Keratinocyte (primary cell): ENCODE measurements at regions not wholly inside any gene's neighbourhood (a gene's known extent, or its start where the extent isn't known, plus 50 kb on each side); places are given as distances from the start of the nearest gene placed in this dataset.

Experiments
- DNase-seq: peaks from one replicate; pipeline ENCODE4 v3.0.0-alpha.2; 2011; ENCODE audit warnings: low read depth, missing footprints, low spot score
- FAIRE-seq: peaks from 2 replicates; lab custom pipeline; 2011; peaks lifted over from hg19 to GRCh38; lab: Jason Lieb, UNC
- H2AFZ ChIP-seq: 2 replicates; pipeline ENCODE4 v1.6.0; 2012; ENCODE audit warnings: low read length, control low read depth, inconsistent platforms; ENCODE audit not compliant: control insufficient read depth
- H3K27ac ChIP-seq: 2 replicates; pipeline ENCODE4 v1.5.1; 2011; ENCODE audit warnings: low read length; ENCODE audit not compliant: control insufficient read depth, insufficient read depth
- H3K27me3 ChIP-seq: 3 replicates; pipeline ENCODE4 v1.6.0; 2011; ENCODE audit warnings: low read length; ENCODE audit not compliant: control insufficient read depth, insufficient read depth; ENCODE audit errors: extremely low read depth
- H3K36me3 ChIP-seq, 2 experiments: 2 replicates in 1 of 2; 3 replicates in 1 of 2; pipeline ENCODE4 v1.5.1; 2011; ENCODE audit warnings: low read length in 2 of 2, mild to moderate bottlenecking in 1 of 2; ENCODE audit not compliant: control insufficient read depth in 2 of 2, insufficient read depth in 2 of 2; ENCODE audit errors: extremely low read depth in 1 of 2
- H3K4me1 ChIP-seq: 3 replicates; pipeline ENCODE4 v1.5.1; 2011; ENCODE audit warnings: low read length; ENCODE audit not compliant: control insufficient read depth, insufficient read depth; ENCODE audit errors: extremely low read depth
- H3K4me2 ChIP-seq: 3 replicates; pipeline ENCODE4 v1.6.0; 2011; ENCODE audit warnings: low read depth, low read length; ENCODE audit not compliant: control insufficient read depth, insufficient read depth; ENCODE audit errors: extremely low read depth
- H3K4me3 ChIP-seq, 3 experiments: fragments of 200-600 bp in 1 of 3; sonication (generic) in 1 of 3; 2 replicates in 2 of 3; 3 replicates in 1 of 3; pipeline ENCODE4 v1.5.1; 2011 to 2016; ENCODE audit warnings: low read length in 3 of 3, mild to moderate bottlenecking in 3 of 3, control low read depth in 2 of 3, inconsistent platforms in 1 of 3, low read depth in 1 of 3, mixed read lengths in 1 of 3, mixed run types in 1 of 3, moderate library complexity in 1 of 3; ENCODE audit not compliant: control insufficient read depth in 2 of 3, insufficient read depth in 2 of 3; ENCODE audit errors: extremely low read depth in 1 of 3
- H3K79me2 ChIP-seq: 2 replicates; pipeline ENCODE4 v1.6.0; 2012; ENCODE audit warnings: low read length; ENCODE audit not compliant: control insufficient read depth, insufficient read depth
- H3K9ac ChIP-seq: 3 replicates; pipeline ENCODE4 v1.6.0; 2011; ENCODE audit warnings: low read length; ENCODE audit not compliant: control insufficient read depth, insufficient read depth; ENCODE audit errors: extremely low read depth
- H3K9me1 ChIP-seq: 3 replicates; pipeline ENCODE4 v1.6.0; 2011; ENCODE audit warnings: low read length; ENCODE audit not compliant: control insufficient read depth, insufficient read depth; ENCODE audit errors: extremely low read depth
- H3K9me3 ChIP-seq: 2 replicates; pipeline ENCODE4 v1.5.1; 2012; ENCODE audit warnings: low read depth, low read length; ENCODE audit not compliant: control insufficient read depth
- H4K20me1 ChIP-seq: 3 replicates; pipeline ENCODE4 v1.6.0; 2011; ENCODE audit warnings: low read length; ENCODE audit not compliant: control insufficient read depth, insufficient read depth; ENCODE audit errors: extremely low read depth
- EZH2 ChIP-seq: IDR thresholded peaks from one replicate; pipeline ENCODE4 v1.6.1; 2012; ENCODE audit warnings: inconsistent platforms, mild to moderate bottlenecking, low read length, moderate library complexity
- dilution Hi-C: fragments of 300-500 bp; cut with MboI; formaldehyde crosslinking; loops from one replicate; pipeline ENCODE4 v1.7.0; 2020; ENCODE audit warnings: low sequenced_read_pairs; ENCODE audit not compliant: extremely low pct_ligation_motif_present
- TF ChIP-seq, protein P1 (sequence below), 3 experiments: IDR thresholded peaks in 1 of 3; conservative IDR thresholded peaks in 1 of 3; optimal IDR thresholded peaks in 1 of 3; 2 replicates in 2 of 3; 3 replicates in 1 of 3; pipeline versions ENCODE3 to v1.5.1; 2011; ENCODE audit warnings: low read length in 3 of 3, mild to moderate bottlenecking in 3 of 3, moderate library complexity in 2 of 3, control low read depth in 1 of 3, inconsistent platforms in 1 of 3; ENCODE audit not compliant: insufficient read depth in 2 of 3; ENCODE audit errors: extremely low read depth in 1 of 3

- no peaks in the 10 kb centered on the region for H4K20me1 ChIP-seq
- no peaks in the 10 kb centered on the region for H3K4me1 ChIP-seq
- no peak overlapping the region for H3K4me2 ChIP-seq
- H3K36me3 ChIP-seq, result no peaks in the 10 kb centered on the region
- no peak overlapping the region for H3K27ac ChIP-seq
- dilution Hi-C loops, result no loop called here
- TF ChIP-seq EZH2, result no peak
- TF ChIP-seq, protein P1, sequence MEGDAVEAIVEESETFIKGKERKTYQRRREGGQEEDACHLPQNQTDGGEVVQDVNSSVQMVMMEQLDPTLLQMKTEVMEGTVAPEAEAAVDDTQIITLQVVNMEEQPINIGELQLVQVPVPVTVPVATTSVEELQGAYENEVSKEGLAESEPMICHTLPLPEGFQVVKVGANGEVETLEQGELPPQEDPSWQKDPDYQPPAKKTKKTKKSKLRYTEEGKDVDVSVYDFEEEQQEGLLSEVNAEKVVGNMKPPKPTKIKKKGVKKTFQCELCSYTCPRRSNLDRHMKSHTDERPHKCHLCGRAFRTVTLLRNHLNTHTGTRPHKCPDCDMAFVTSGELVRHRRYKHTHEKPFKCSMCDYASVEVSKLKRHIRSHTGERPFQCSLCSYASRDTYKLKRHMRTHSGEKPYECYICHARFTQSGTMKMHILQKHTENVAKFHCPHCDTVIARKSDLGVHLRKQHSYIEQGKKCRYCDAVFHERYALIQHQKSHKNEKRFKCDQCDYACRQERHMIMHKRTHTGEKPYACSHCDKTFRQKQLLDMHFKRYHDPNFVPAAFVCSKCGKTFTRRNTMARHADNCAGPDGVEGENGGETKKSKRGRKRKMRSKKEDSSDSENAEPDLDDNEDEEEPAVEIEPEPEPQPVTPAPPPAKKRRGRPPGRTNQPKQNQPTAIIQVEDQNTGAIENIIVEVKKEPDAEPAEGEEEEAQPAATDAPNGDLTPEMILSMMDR (optimal IDR thresholded peaks at IDR 0.05 in 1 of 3, IDR thresholded peaks at IDR 0.05 in 1 of 3, conservative IDR thresholded peaks at IDR 0.05 in 1 of 3; ENCODE audit: extremely low read depth in 1 of 3, insufficient read depth in 2 of 3, low read length in 3 of 3), result no peak
- H3K9me1 ChIP-seq, result no peaks in the 10 kb centered on the region
- no peak overlapping the region for H2AFZ ChIP-seq
- H3K4me3 ChIP-seq, result no peak overlapping the region
- H3K79me2 ChIP-seq, result no peaks in the 10 kb centered on the region
- no peaks in the 10 kb centered on the region for H3K27me3 ChIP-seq
- no peak overlapping the region for H3K9ac ChIP-seq
- H3K9me3 ChIP-seq, result no peaks in the 10 kb centered on the region
- DNase-seq (no peak), FAIRE-seq (no peak)
Observed at GRCh38 chr3:7929319-7929889, 572.2 kb upstream of the LMCD1 start.

- TF ChIP-seq, protein P1 (optimal IDR thresholded peaks at IDR 0.05 in 1 of 3, IDR thresholded peaks at IDR 0.05 in 1 of 3, conservative IDR thresholded peaks at IDR 0.05 in 1 of 3; ENCODE audit: extremely low read depth in 1 of 3, insufficient read depth in 2 of 3, low read length in 3 of 3), result no peak
- TF ChIP-seq EZH2, result no peak
- H3K4me1 ChIP-seq, result no peaks in the 10 kb centered on the region
- no peaks in the 10 kb centered on the region for H3K9me1 ChIP-seq
- dilution Hi-C loops, result no loop called here
- H3K36me3 ChIP-seq, result no peaks in the 10 kb centered on the region
- H3K4me2 ChIP-seq, result no peak overlapping the region
- H2AFZ ChIP-seq, result no peak overlapping the region
- no peaks in the 10 kb centered on the region for H3K9me3 ChIP-seq
- no peak overlapping the region for H3K27ac ChIP-seq
- H3K27me3 ChIP-seq, result no peaks in the 10 kb centered on the region
- H4K20me1 ChIP-seq, result no peaks in the 10 kb centered on the region
- FAIRE-seq (no peak), DNase-seq (no peak)
- H3K9ac ChIP-seq, result no peak overlapping the region
- H3K79me2 ChIP-seq, result no peaks in the 10 kb centered on the region
- no peak overlapping the region for H3K4me3 ChIP-seq
Observed at GRCh38 chr3:7934362-7934761, 567.3 kb upstream of the LMCD1 start.
